SK-N-SH treated with all-trans-retinoic acid at 6 μM for 48 hours (cell line): ENCODE measurements at regions not wholly inside any gene's neighbourhood (a gene's known extent, or its start where the extent isn't known, plus 50 kb on each side); places are given as distances from the start of the nearest gene placed in this dataset.
A peak's percentile ranks its signal among the peaks of the same experiment; 100 is the strongest.

ENCODE experiments used
- ATAC-seq: fragments of 200-7000 bp; cut with Tn5 transposase; 3 replicates; pipeline ENCODE4 v1.9.1; 2020; ENCODE audit warnings: mild to moderate bottlenecking, moderate library complexity
- BACH2 ChIP-seq: fragments of 250-450 bp; sonication (Bioruptor Pico); IDR thresholded peaks from 2 replicates; pipeline ENCODE4 v1.9.0; 2021; ENCODE audit warnings: mild to moderate bottlenecking, borderline replicate concordance
- CREB5 ChIP-seq: fragments of 250-450 bp; sonication (Bioruptor Pico); IDR thresholded peaks from 2 replicates; pipeline ENCODE4 v1.5.1; 2020; ENCODE audit warnings: low read depth, mild to moderate bottlenecking, moderate library complexity
- CSDC2 ChIP-seq: fragments of 250-450 bp; sonication (Bioruptor Pico); IDR thresholded peaks from 2 replicates; pipeline ENCODE4 v1.5.0; 2020; ENCODE audit warnings: mild to moderate bottlenecking, moderate library complexity
- CSRNP3 ChIP-seq: fragments of 250-450 bp; sonication (Bioruptor Pico); IDR thresholded peaks from 2 replicates; pipeline ENCODE4 v1.5.1; 2021; ENCODE audit warnings: mild to moderate bottlenecking, moderate library complexity
- ESRRG ChIP-seq: fragments of 250-450 bp; sonication (Bioruptor Pico); IDR thresholded peaks from 2 replicates; pipeline ENCODE4 v1.6.1; 2021; ENCODE audit warnings: mild to moderate bottlenecking
- GLIS3 ChIP-seq: fragments of 250-450 bp; sonication (Bioruptor Pico); IDR thresholded peaks from 2 replicates; pipeline ENCODE4 v1.5.0; 2020; ENCODE audit warnings: mild to moderate bottlenecking, moderate library complexity
- OSR1 ChIP-seq: fragments of 250-450 bp; sonication (Bioruptor Pico); IDR thresholded peaks from 2 replicates; pipeline ENCODE4 v1.8.0; 2022; ENCODE audit warnings: moderate library complexity, mild to moderate bottlenecking, inconsistent platforms
- PATZ1 ChIP-seq: fragments of 250-450 bp; sonication (Bioruptor Pico); IDR thresholded peaks from 2 replicates; pipeline ENCODE4 v1.8.0; 2020; ENCODE audit warnings: mild to moderate bottlenecking, moderate library complexity, borderline replicate concordance
- POU6F1 ChIP-seq: fragments of 250-450 bp; sonication (Bioruptor Pico); IDR thresholded peaks from 2 replicates; pipeline ENCODE4 v1.8.0; 2021; ENCODE audit warnings: low read depth, mild to moderate bottlenecking, moderate library complexity, borderline replicate concordance
- PPARA ChIP-seq: fragments of 250-450 bp; sonication (Bioruptor Pico); IDR thresholded peaks from 2 replicates; pipeline ENCODE4 v1.5.0; 2020; ENCODE audit warnings: mild to moderate bottlenecking, borderline replicate concordance
- SNAI2 ChIP-seq: fragments of 250-450 bp; sonication (Bioruptor Pico); IDR thresholded peaks from 2 replicates; pipeline ENCODE4 v1.5.0; 2020; ENCODE audit warnings: mild to moderate bottlenecking, moderate library complexity
- TCF4 ChIP-seq: fragments of 250-450 bp; sonication (Bioruptor Pico); IDR thresholded peaks from 2 replicates; pipeline ENCODE4 v1.8.0; 2021; ENCODE audit warnings: mild to moderate bottlenecking, moderate library complexity, borderline replicate concordance
- TOX ChIP-seq: fragments of 250-450 bp; sonication (Bioruptor Pico); IDR thresholded peaks from 2 replicates; pipeline ENCODE4 v1.8.0; 2021; ENCODE audit warnings: mild to moderate bottlenecking, moderate library complexity, borderline replicate concordance
- TSHZ2 ChIP-seq: fragments of 250-450 bp; sonication (Bioruptor Pico); IDR thresholded peaks from 2 replicates; pipeline ENCODE4 v1.5.0; 2020; ENCODE audit warnings: mild to moderate bottlenecking, moderate library complexity
- ZFP3 ChIP-seq: fragments of 250-450 bp; sonication (Bioruptor Pico); IDR thresholded peaks from 2 replicates; pipeline ENCODE4 v1.5.0; 2020; ENCODE audit warnings: mild to moderate bottlenecking, moderate library complexity
- ZNF8 ChIP-seq: fragments of 450-650 bp; formaldehyde crosslinking; IDR thresholded peaks from 2 replicates; pipeline ENCODE4 v1.5.0; 2020; ENCODE audit warnings: mild to moderate bottlenecking, moderate library complexity

DNA sequence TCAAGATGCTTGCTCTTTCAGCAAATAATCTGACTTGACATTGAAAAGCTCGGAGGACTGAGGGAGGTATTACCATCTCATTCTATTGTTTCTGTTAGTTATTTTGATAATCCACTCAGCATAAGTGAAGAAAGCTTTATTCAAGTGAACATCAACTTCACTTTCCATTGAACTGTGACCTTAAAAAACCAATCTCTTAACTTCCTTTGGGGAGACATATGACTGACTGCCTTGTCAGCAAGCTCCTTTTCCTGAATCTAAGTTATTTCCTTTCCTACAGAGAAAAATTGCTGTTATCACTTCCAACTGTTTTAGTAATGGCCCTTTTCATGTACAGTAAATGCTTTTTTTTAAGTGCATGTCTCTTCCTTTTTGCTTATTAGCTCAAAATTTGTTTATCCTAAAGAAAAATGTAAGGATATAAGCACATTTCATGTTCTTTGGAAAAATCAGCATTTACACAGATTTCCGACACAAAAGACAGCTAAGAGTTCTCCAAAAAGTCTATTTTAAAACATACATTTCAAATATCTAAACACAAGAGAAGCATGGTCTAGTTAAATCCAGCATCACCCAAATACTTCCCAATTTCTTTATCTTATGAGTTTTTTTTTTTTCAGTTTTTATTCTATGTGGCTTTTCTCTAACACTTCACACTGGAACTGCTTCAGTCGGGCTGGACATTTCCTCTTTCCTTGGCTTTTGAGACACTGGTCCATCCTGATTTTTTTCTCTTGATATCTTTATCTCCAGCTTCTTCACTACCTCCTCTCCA, 117.9 kb upstream of the DAB2 start (continued):
- TF ChIP-seq CSRNP3 (CRISPR knock-in tag) (no peak), ZNF8 (CRISPR knock-in tag) (no peak), BACH2 (CRISPR knock-in tag) (no peak)
- TF ChIP-seq, all 23 proteins: peak for 0

- ATAC-seq = 0 out of 3 replicates have a peak, but pooled peaks have one; percentile 33
- TF ChIP-seq ZNF8 (CRISPR knock-in tag) = no peak
- no peak for TF ChIP-seq TCF4 (CRISPR knock-in tag)
- no peak for TF ChIP-seq CSDC2 (CRISPR knock-in tag)
- no peak for TF ChIP-seq CREB5
- no peak for TF ChIP-seq PPARA (CRISPR knock-in tag)
- TF ChIP-seq ZFP3 (CRISPR knock-in tag) = no peak
- no peak for TF ChIP-seq TOX
- no peak for TF ChIP-seq TSHZ2 (CRISPR knock-in tag)
These were observed 117.1 kb upstream of the DAB2 start for GRCh38 chr5:39541920-39542319.

DNA sequence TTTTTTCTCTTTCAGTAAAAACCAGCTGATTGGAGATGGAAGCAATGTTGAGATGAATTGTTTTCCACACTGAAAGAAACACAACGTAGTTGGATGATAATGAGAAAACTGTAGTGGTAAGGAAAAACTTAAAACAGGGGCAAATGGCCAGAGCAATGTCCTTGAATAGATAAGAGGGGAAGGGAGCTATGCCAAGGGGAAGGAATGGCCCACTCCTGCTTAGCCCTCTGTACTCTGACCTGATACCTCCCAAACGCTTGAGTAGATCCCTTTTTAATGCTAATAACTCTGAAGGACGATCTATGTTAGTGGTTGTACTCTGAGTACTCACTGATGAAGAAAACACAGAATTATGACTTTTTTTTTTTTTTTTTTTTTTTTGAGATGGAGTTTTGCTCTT, 114.7 kb upstream of the DAB2 start:
- TF ChIP-seq OSR1 (CRISPR knock-in tag) = no peak
- no peak for TF ChIP-seq GLIS3 (CRISPR knock-in tag)
- no peak for TF ChIP-seq TSHZ2 (CRISPR knock-in tag)
- no peak for TF ChIP-seq BACH2 (CRISPR knock-in tag)
- TF ChIP-seq SNAI2 (CRISPR knock-in tag) = no peak
- TF ChIP-seq CSDC2 (CRISPR knock-in tag) = no peak
- no peak for TF ChIP-seq TOX
- TF ChIP-seq POU6F1 = no peak
- TF ChIP-seq ESRRG (CRISPR knock-in tag) = no peak
- no peak for TF ChIP-seq ZNF8 (CRISPR knock-in tag)
- TF ChIP-seq PATZ1 (CRISPR knock-in tag) = no peak
- ATAC-seq = no peak
